BLaER1 treated with 17β-estradiol and CSF1 and Interleukin-3, amounts not matched to agents 10 nM and 100 nM (cell line): ENCODE measurements at regions not wholly inside any gene's neighbourhood (a gene's known extent, or its start where the extent isn't known, plus 50 kb on each side); places are given as distances from the start of the nearest gene placed in this dataset.

Experiments used
- H3K27ac ChIP-seq, 11 experiments: shearing (Covaris generic); formaldehyde crosslinking; 2 replicates each; pipeline ENCODE4 v1.8.1; 2022
- H3K27me3 ChIP-seq, 11 experiments: shearing (Covaris generic); formaldehyde crosslinking; 2 replicates each; pipeline ENCODE4 v1.8.1; 2022
- H3K36me3 ChIP-seq, 11 experiments: shearing (Covaris generic); formaldehyde crosslinking; 2 replicates each; pipeline ENCODE4 v1.8.1; 2022
- H3K4me1 ChIP-seq, 10 experiments: shearing (Covaris generic); formaldehyde crosslinking; 2 replicates each; pipeline ENCODE4 v1.8.1; 2022
- H3K4me2 ChIP-seq, 11 experiments: shearing (Covaris generic); formaldehyde crosslinking; 2 replicates each; pipeline ENCODE4 v1.8.1; 2022
- H3K4me3 ChIP-seq, 10 experiments: shearing (Covaris generic); formaldehyde crosslinking; 2 replicates each; pipeline ENCODE4 v1.8.1; 2022
- H3K9ac ChIP-seq, 11 experiments: shearing (Covaris generic); formaldehyde crosslinking; 2 replicates each; pipeline ENCODE4 v1.8.1; 2022
- H3K9me3 ChIP-seq, 11 experiments: shearing (Covaris generic); formaldehyde crosslinking; replicated peaks in 1 of 11; 2 replicates each; pipeline ENCODE4 v1.8.1; 2022
- H4K20me1 ChIP-seq, 11 experiments: shearing (Covaris generic); formaldehyde crosslinking; 2 replicates each; pipeline ENCODE4 v1.8.1; 2022
- Cebpa-rat ChIP-seq, 11 experiments: shearing (Covaris generic); IDR thresholded peaks; 2 replicates each; pipeline ENCODE4 v1.8.1; 2022

DNA sequence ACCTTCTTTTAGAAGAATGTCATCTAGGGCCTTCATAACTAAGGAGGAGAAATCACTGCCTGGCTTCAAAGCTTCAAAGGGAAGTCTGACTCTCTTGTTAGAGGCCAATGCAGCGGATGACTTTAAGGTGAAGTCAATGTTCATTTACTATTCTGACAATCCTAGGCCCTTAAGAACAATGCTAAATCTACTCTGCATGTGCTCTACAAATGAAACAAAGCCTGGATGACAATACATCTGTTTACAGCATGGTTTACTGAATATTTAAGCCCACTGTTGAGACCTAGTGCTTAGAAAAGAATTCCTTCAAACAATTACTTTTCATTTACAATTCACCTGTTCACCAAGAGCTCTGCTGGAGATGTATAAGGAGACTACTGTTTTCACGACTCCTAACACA, 160.4 kb upstream of the EPHA3 start:
- no peak for TF ChIP-seq Cebpa-rat (IDR thresholded peaks at IDR 0.05)
- Histone ChIP-seq H3K27ac (no peak overlapping the region), H3K9me3 (no peaks in the 10 kb centered on the region)

DNA sequence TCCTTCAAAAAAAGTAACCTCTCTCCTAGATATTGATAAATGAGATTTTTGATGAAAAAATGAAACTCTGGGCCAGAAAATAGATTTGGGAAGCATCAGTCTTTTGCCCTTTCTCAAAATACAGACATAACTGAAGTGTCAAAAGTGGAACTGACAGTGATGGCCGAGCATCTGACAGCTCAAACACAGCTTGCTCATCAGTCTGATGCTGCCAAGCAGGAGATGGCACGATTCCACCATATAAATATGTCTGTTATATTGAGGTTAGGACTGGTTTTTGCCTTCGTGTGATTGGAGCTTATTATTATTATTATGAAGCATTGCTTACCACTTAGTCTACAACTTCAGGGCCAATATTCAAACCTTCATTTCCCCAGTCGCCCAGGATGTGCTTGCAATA, 152.6 kb upstream of the EPHA3 start:
- H3K4me3 ChIP-seq, result no peak overlapping the region
- no peak for TF ChIP-seq Cebpa-rat (IDR thresholded peaks at IDR 0.05)
- H3K27ac ChIP-seq, result no peak overlapping the region
- H3K9ac ChIP-seq, result no peak overlapping the region
- H3K36me3 ChIP-seq, result no peaks in the 10 kb centered on the region
- H3K9me3 ChIP-seq, result no peaks in the 10 kb centered on the region
- no peak overlapping the region for H3K4me2 ChIP-seq
- H3K27me3 ChIP-seq, result no peaks in the 10 kb centered on the region
- no peaks in the 10 kb centered on the region for H4K20me1 ChIP-seq
- no peaks in the 10 kb centered on the region for H3K4me1 ChIP-seq

More for the DNA sequence above, 160.4 kb upstream of the EPHA3 start:
- Histone ChIP-seq H3K27me3 (no peaks in the 10 kb centered on the region), H3K4me3 (no peak overlapping the region), H3K9ac (no peak overlapping the region), H3K36me3 (no peaks in the 10 kb centered on the region), H4K20me1 (no peaks in the 10 kb centered on the region), H3K4me1 (no peaks in the 10 kb centered on the region), H3K4me2 (no peak overlapping the region)

DNA sequence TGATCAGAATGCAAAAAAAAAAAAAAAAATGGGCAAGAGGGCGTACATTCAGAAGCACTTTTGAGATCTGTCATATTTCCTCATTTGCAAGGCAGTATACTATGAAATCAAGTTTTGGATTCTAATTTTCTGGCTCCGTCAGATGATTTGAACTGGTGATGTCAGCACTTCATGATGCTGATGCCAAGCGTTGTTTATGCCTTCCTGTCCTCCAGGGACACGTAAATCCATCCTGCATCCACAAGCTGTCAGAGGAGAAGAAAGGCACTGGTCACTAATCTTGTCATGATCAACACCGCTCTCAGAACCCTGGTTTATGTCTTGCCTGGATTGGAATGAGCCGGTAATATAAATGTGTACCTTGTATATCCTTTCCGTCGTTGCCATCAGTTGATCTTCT, 152.1 kb upstream of the EPHA3 start:
- H3K27me3 ChIP-seq, result no peaks in the 10 kb centered on the region
- no peaks in the 10 kb centered on the region for H3K36me3 ChIP-seq
- no peaks in the 10 kb centered on the region for H3K9me3 ChIP-seq
- H3K4me1 ChIP-seq, result no peaks in the 10 kb centered on the region
- H4K20me1 ChIP-seq, result no peaks in the 10 kb centered on the region
- no peak overlapping the region for H3K9ac ChIP-seq
- H3K4me3 ChIP-seq, result no peak overlapping the region
- TF ChIP-seq Cebpa-rat (IDR thresholded peaks at IDR 0.05), result no peak
- no peak overlapping the region for H3K27ac ChIP-seq
- no peak overlapping the region for H3K4me2 ChIP-seq

DNA sequence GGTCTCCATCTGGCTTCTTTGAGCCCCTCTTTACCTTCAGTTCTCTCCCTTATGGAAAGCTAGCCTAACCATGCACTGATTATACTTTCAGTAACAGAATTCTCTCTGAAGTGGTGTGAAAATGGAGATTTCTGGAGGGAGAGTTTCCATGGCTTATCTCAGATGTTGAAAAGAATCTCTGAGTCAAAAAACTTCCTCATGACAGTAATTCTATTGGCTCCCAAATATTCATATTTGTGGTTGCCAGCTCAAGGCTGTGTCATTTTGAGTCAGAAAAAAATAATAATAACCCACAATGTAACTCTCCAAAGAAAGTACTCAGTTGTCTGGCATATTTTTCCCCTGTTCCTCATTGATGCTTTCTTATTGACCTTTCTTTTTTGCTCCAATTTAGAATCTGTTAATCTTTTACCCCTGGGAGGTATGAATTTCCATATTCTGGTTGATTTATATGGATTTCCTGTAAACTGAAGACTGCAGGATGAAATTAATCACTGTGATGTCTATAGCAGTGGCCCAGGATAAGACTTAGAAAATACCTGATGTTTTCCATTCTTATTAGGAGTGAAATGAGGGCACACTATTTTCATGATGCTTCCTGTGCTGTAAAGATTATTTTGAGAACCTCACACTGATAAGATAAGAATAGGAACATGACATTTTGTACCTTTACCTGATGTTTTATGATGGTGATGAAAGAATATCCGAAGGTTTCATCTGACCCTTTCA, 149.5 kb upstream of the EPHA3 start:
- no peak overlapping the region for H3K9ac ChIP-seq
- no peak overlapping the region for H3K4me3 ChIP-seq
- no peaks in the 10 kb centered on the region for H3K4me1 ChIP-seq
- H3K27me3 ChIP-seq, result no peaks in the 10 kb centered on the region
- H4K20me1 ChIP-seq, result no peaks in the 10 kb centered on the region
- no peaks in the 10 kb centered on the region for H3K36me3 ChIP-seq
- H3K4me2 ChIP-seq, result no peak overlapping the region
- no peak overlapping the region for H3K27ac ChIP-seq
- TF ChIP-seq Cebpa-rat (IDR thresholded peaks at IDR 0.05), result no peak
- H3K9me3 ChIP-seq, result no peaks in the 10 kb centered on the region

DNA sequence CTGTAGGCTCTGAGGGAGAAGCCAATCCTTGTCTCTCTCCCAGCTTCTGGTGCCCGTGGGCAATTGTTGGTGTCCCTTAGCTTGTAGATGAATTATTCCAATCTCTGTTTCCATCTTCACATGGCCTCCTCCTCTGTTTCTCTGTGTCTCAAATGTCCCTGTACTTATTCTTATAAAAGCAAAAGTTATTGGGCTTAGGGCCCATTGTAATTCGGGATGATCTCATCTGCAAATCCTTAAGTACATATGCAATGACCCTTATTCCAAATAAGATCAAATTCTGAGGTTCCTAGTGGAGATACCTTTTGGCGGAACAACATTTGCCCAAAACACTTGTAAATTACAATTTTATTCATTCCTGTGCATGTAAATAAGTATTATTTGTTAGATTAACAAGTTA, 147.4 kb upstream of the EPHA3 start:
- no peaks in the 10 kb centered on the region for H3K27me3 ChIP-seq
- no peaks in the 10 kb centered on the region for H4K20me1 ChIP-seq
- H3K27ac ChIP-seq, result no peak overlapping the region
- H3K9me3 ChIP-seq, result no peaks in the 10 kb centered on the region
- H3K9ac ChIP-seq, result no peak overlapping the region
- no peak overlapping the region for H3K4me2 ChIP-seq
- H3K4me3 ChIP-seq, result no peak overlapping the region
- no peaks in the 10 kb centered on the region for H3K36me3 ChIP-seq
- no peaks in the 10 kb centered on the region for H3K4me1 ChIP-seq
- no peak for TF ChIP-seq Cebpa-rat (IDR thresholded peaks at IDR 0.05)

DNA sequence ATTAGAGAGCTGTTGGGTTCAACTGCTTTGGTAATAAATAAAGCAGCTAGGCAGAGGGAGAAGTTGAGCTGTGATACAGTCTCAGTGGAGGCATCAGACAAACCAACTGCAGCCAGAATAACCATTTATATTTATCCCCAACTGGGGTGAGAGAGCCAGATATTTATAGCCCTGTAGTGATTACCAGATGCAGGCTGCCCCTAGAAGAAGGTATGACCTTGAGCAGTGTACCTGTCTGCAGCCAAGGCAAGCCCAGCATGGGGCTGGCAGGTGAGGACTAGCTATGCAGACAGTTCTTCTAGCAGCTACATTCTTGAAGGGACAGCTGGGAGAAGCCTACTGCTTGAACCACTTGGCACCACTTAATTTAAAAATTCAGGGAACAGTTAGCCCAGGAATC, 144.4 kb upstream of the EPHA3 start:
- H3K4me3 ChIP-seq, result no peak overlapping the region
- no peaks in the 10 kb centered on the region for H3K9me3 ChIP-seq
- H3K27ac ChIP-seq, result no peak overlapping the region
- no peaks in the 10 kb centered on the region for H3K4me1 ChIP-seq
- H3K36me3 ChIP-seq, result no peaks in the 10 kb centered on the region
- no peak overlapping the region for H3K4me2 ChIP-seq
- no peaks in the 10 kb centered on the region for H4K20me1 ChIP-seq
- no peak overlapping the region for H3K9ac ChIP-seq
- no peak for TF ChIP-seq Cebpa-rat (IDR thresholded peaks at IDR 0.05)
- no peaks in the 10 kb centered on the region for H3K27me3 ChIP-seq

DNA sequence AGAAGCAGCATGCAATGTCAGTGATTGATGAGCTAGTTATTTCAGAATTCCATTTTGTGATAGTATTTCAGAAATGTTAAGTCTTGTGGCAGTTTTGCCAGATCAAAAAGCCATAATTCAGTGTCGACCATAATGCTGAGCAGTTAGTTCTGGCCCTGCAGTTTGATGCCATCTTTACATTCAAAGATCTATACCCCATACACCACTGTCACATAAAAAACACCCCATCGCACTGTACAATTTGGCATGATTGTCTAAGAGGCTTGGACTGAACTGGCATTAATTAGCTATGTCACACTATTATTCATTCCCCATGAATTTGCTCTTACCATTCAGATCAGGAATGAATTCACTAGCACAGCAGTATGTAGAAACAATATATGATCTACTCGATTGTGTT, 127.7 kb upstream of the EPHA3 start:
- H3K4me3 ChIP-seq, result no peak overlapping the region
- H3K4me1 ChIP-seq, result no peaks in the 10 kb centered on the region
- no peak overlapping the region for H3K27ac ChIP-seq
- H4K20me1 ChIP-seq, result no peaks in the 10 kb centered on the region
- no peak for TF ChIP-seq Cebpa-rat (IDR thresholded peaks at IDR 0.05)
- H3K9ac ChIP-seq, result no peak overlapping the region
- no peaks in the 10 kb centered on the region for H3K27me3 ChIP-seq
- no peaks in the 10 kb centered on the region for H3K36me3 ChIP-seq
- H3K9me3 ChIP-seq, result peaks cover 0 to 1% (median 0%) of the 10 kb centered on the region in 11 experiments; a peak in 1 of 22 replicates
- H3K4me2 ChIP-seq, result no peak overlapping the region

DNA sequence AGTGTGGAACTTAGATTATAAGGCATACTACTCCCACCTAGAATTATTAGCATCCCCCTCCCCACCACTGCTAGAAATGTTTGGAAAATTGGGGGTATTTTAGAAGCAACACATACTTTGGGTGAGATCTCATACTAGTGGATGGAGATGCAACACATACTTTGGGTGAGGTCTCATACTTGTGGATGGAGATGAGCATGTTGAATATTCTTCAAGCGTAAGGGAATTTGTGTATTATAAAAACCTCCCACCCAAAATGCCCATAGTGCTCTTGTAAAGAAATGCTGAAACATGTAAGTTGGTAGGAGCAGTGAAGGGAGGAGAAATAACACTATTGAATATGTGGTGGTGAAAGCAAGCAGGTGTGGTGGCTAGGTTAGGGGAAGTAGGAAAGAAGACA, 124.0 kb upstream of the EPHA3 start:
- no peak for TF ChIP-seq Cebpa-rat (IDR thresholded peaks at IDR 0.05)
- H4K20me1 ChIP-seq, result no peaks in the 10 kb centered on the region
- no peak overlapping the region for H3K4me2 ChIP-seq
- H3K9ac ChIP-seq, result no peak overlapping the region
- H3K27ac ChIP-seq, result no peak overlapping the region
- no peak overlapping the region for H3K4me3 ChIP-seq
- no peaks in the 10 kb centered on the region for H3K9me3 ChIP-seq
- no peaks in the 10 kb centered on the region for H3K4me1 ChIP-seq
- no peaks in the 10 kb centered on the region for H3K27me3 ChIP-seq
- no peaks in the 10 kb centered on the region for H3K36me3 ChIP-seq

DNA sequence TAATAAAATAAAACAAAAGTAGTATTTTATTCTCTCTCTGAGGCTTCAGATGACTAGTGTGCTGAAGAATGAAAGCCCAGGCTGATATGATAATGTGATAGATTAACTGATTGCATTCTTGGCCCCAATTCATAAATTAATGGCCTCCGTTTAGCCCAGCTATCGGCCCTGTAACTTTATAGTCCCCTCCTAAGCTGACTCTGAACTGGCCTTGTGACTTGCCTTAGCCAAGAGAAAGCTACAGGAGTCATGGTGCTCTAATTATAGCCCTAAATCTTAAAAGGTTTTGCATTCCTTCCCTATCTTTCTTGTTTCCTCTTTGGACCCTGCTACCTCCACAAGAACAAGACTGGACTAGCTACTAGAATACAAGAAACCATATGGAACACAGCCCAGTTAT, 123.2 kb upstream of the EPHA3 start:
- no peaks in the 10 kb centered on the region for H3K27me3 ChIP-seq
- no peaks in the 10 kb centered on the region for H3K36me3 ChIP-seq
- TF ChIP-seq Cebpa-rat (IDR thresholded peaks at IDR 0.05), result no peak
- H3K4me1 ChIP-seq, result no peaks in the 10 kb centered on the region
- H3K9ac ChIP-seq, result no peak overlapping the region
- H3K4me2 ChIP-seq, result no peak overlapping the region
- no peaks in the 10 kb centered on the region for H4K20me1 ChIP-seq
- H3K27ac ChIP-seq, result no peak overlapping the region
- H3K9me3 ChIP-seq, result no peaks in the 10 kb centered on the region
- no peak overlapping the region for H3K4me3 ChIP-seq

DNA sequence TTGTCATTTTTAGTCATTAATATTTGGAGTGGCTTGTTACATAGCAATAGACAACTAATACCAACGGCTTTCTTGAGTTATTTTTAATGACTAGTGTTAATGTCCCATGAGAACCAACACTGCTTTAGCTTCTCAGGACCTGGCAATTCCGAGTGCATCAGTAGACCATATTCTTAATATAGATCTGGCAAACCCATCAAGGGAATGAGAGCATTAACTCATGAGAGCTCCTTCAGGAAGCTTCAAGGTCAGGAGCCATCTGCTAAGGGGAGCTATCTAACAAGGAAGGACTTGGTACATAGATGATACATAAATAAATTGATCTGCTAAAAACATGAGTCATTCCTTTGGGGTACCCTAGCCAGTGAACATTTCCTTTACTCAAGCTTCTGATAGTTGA, 122.6 kb upstream of the EPHA3 start:
- no peaks in the 10 kb centered on the region for H3K27me3 ChIP-seq
- TF ChIP-seq Cebpa-rat (IDR thresholded peaks at IDR 0.05), result no peak
- H3K4me1 ChIP-seq, result no peaks in the 10 kb centered on the region
- H3K4me2 ChIP-seq, result no peak overlapping the region
- H4K20me1 ChIP-seq, result no peaks in the 10 kb centered on the region
- no peak overlapping the region for H3K9ac ChIP-seq
- no peak overlapping the region for H3K27ac ChIP-seq
- H3K9me3 ChIP-seq, result no peaks in the 10 kb centered on the region
- no peaks in the 10 kb centered on the region for H3K36me3 ChIP-seq
- no peak overlapping the region for H3K4me3 ChIP-seq
